ENCODE measurements at regions not wholly inside any gene's neighbourhood (a gene's known extent, or its start where the extent isn't known, plus 50 kb on each side); places are given as distances from the start of the nearest gene placed in this dataset.

DNA sequence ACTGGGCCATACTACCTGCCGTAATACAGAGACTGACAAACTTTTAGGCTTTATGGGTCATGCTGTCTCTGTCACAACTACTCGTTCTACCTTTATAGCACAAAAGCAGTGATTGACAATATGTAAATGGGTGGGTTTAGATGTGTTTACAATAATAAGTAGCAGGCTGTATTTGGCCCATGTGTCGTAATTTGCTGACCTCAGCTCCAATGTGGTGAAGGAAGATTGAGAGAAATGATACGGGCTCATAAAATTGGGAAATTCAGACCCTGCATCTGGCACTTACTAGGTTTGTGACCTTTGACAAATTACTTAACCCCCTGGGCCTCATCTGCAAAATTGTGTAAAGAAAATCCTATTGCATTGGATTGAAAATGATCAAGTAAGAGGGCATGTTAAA is 150.8 kb upstream of the NPSR1 start:
- Histone ChIP-seq H3K4me2 (no peak overlapping the region), H3K4me1 (replicated peaks; ENCODE audit: insufficient read depth) (no peaks in the 10 kb centered on the region), H4K20me1 (ENCODE audit: insufficient read depth) (no peaks in the 10 kb centered on the region), H3K27me3 (ENCODE audit: insufficient read depth, low read depth) (0 out of 2 replicates have a peak, but pooled peaks cover 5% of the 10 kb centered on the region), H3K9me3 (ENCODE audit: insufficient read depth, low read depth) (no peaks in the 10 kb centered on the region), H3K4me3 (no peak overlapping the region), H2AFZ (no peak overlapping the region), H3K9me2 (ENCODE audit: insufficient read depth) (no peaks in the 10 kb centered on the region), H3K36me3 (ENCODE audit: low read depth) (no peaks in the 10 kb centered on the region), H3F3A (ENCODE audit: insufficient read depth, low read depth) (no peaks in the 10 kb centered on the region), H3K27ac (no peak overlapping the region), H3K79me2 (ENCODE audit: low read depth) (no peaks in the 10 kb centered on the region)
- ChIA-PET POLR2A (ENCODE audit: unreplicated experiment) (no interaction called here), CTCF (no interaction called here)
- TF ChIP-seq EZH2 (IDR thresholded peaks at IDR 0.05; ENCODE audit: low read depth), result no peak
- TF ChIP-seq, protein P1, sequence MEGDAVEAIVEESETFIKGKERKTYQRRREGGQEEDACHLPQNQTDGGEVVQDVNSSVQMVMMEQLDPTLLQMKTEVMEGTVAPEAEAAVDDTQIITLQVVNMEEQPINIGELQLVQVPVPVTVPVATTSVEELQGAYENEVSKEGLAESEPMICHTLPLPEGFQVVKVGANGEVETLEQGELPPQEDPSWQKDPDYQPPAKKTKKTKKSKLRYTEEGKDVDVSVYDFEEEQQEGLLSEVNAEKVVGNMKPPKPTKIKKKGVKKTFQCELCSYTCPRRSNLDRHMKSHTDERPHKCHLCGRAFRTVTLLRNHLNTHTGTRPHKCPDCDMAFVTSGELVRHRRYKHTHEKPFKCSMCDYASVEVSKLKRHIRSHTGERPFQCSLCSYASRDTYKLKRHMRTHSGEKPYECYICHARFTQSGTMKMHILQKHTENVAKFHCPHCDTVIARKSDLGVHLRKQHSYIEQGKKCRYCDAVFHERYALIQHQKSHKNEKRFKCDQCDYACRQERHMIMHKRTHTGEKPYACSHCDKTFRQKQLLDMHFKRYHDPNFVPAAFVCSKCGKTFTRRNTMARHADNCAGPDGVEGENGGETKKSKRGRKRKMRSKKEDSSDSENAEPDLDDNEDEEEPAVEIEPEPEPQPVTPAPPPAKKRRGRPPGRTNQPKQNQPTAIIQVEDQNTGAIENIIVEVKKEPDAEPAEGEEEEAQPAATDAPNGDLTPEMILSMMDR (conservative IDR thresholded peaks at IDR 0.05), result no peak
- no peak for DNase-seq
- intact Hi-C loops (cut with micrococcal nuclease; ENCODE audit: unreplicated experiment), result no loop called here
- BruUV-seq (replicated peaks), result no TSS peak

GRCh38 chr7:34523226-34523918 is 134.6 kb upstream of the NPSR1 start:
- H3K9me2 ChIP-seq (ENCODE audit: insufficient read depth), result no peaks in the 10 kb centered on the region

DNA sequence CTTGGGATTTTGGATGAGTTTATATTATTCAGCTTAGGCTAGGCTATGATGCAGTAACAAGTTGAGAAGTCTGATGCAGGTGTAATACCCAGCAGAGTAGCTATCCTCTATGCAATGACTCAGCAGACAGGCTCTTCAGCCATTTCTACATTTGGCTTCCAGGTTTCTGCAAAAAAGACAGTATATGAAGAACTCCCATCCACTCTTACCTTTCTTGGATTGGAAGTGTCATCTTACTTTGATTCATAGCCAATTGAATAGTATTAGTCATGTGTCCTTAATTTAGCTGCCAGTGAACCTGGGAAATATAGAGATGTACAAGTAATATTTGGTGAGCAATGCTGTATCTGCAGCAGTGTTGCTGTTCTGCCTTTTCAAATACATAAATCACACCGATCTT is 127.8 kb upstream of the NPSR1 start:
- H3K27me3 ChIP-seq (ENCODE audit: insufficient read depth, low read depth), result no peaks in the 10 kb centered on the region
- H4K20me1 ChIP-seq (ENCODE audit: insufficient read depth), result no peaks in the 10 kb centered on the region
- no peak overlapping the region for H3K4me3 ChIP-seq
- no peak overlapping the region for H3K4me2 ChIP-seq
- H3F3A ChIP-seq (ENCODE audit: insufficient read depth, low read depth), result no peaks in the 10 kb centered on the region
- H3K36me3 ChIP-seq (ENCODE audit: low read depth), result no peaks in the 10 kb centered on the region
- no peak for TF ChIP-seq EZH2 (IDR thresholded peaks at IDR 0.05; ENCODE audit: low read depth)
- TF ChIP-seq, protein P1 (conservative IDR thresholded peaks at IDR 0.05), result no peak
- ChIA-PET POLR2A (ENCODE audit: unreplicated experiment) (no interaction called here), CTCF (no interaction called here)
- H3K9me2 ChIP-seq (ENCODE audit: insufficient read depth), result no peaks in the 10 kb centered on the region
- no peak overlapping the region for H2AFZ ChIP-seq
- H3K79me2 ChIP-seq (ENCODE audit: low read depth), result no peaks in the 10 kb centered on the region
- H3K9me3 ChIP-seq (ENCODE audit: insufficient read depth, low read depth), result no peaks in the 10 kb centered on the region
- H3K4me1 ChIP-seq (replicated peaks; ENCODE audit: insufficient read depth), result no peaks in the 10 kb centered on the region
- intact Hi-C loops (cut with micrococcal nuclease; ENCODE audit: unreplicated experiment), result no loop called here
- BruUV-seq (replicated peaks), result no TSS peak
- no peak overlapping the region for H3K27ac ChIP-seq
- DNase-seq, result no peak

More at GRCh38 chr7:34523226-34523918, 134.6 kb upstream of the NPSR1 start:
- Histone ChIP-seq H3K4me1 (replicated peaks; ENCODE audit: insufficient read depth) (no peaks in the 10 kb centered on the region), H3F3A (ENCODE audit: insufficient read depth, low read depth) (no peaks in the 10 kb centered on the region), H2AFZ (no peak overlapping the region), H3K27me3 (ENCODE audit: insufficient read depth, low read depth) (no peaks in the 10 kb centered on the region), H3K4me3 (no peak overlapping the region), H3K4me2 (no peak overlapping the region), H3K27ac (no peak overlapping the region), H3K9me3 (ENCODE audit: insufficient read depth, low read depth) (no peaks in the 10 kb centered on the region), H4K20me1 (ENCODE audit: insufficient read depth) (no peaks in the 10 kb centered on the region), H3K79me2 (ENCODE audit: low read depth) (no peaks in the 10 kb centered on the region), H3K36me3 (ENCODE audit: low read depth) (no peaks in the 10 kb centered on the region)
- ChIA-PET CTCF (no interaction called here), POLR2A (ENCODE audit: unreplicated experiment) (no interaction called here)
- BruUV-seq (replicated peaks), result no TSS peak
- TF ChIP-seq EZH2 (IDR thresholded peaks at IDR 0.05; ENCODE audit: low read depth), result no peak
- TF ChIP-seq, protein P1 (conservative IDR thresholded peaks at IDR 0.05), result no peak
- intact Hi-C loops (cut with micrococcal nuclease; ENCODE audit: unreplicated experiment), result no loop called here
- no peak for DNase-seq

Measured in PC-9 (cell line).